ENCODE measurements at regions not wholly inside any gene's neighbourhood (a gene's known extent, or its start where the extent isn't known, plus 50 kb on each side); places are given as distances from the start of the nearest gene placed in this dataset.
"Not testable (repeated sequence)": the region's sequence is repeated elsewhere in the genome, so short reads cannot be mapped to it uniquely, and the experiment has no call there.

DNA sequence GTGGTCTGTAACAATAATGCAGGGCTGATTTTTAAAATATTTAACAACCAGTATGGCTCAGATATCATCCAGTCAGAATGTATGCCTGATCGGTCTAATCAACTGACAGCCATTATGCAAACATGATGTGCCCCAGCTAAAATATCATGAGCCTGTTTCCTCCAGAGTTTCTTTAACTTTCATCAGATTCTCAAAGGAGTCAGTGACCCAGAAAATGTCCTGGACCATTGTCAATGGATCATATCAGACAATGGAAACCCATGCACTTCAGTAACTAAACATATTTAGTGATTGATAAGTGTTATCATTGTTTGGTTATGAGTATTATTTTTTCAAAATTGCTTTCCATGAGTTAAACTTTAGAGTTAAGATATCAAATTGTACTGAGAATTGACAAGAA lies 173.5 kb downstream of the LMBRD1 start:
- no peak for DNase-seq

GRCh38 chr6:69622924-69623323 lies 173.9 kb downstream of the LMBRD1 start:
- no peak for DNase-seq

GRCh38 chr6:69622230-69622629 lies 174.6 kb downstream of the LMBRD1 start:
- DNase-seq = no peak

GRCh38 chr6:69617163-69617562 lies 179.6 kb downstream of the LMBRD1 start:
- no peak for DNase-seq

DNA sequence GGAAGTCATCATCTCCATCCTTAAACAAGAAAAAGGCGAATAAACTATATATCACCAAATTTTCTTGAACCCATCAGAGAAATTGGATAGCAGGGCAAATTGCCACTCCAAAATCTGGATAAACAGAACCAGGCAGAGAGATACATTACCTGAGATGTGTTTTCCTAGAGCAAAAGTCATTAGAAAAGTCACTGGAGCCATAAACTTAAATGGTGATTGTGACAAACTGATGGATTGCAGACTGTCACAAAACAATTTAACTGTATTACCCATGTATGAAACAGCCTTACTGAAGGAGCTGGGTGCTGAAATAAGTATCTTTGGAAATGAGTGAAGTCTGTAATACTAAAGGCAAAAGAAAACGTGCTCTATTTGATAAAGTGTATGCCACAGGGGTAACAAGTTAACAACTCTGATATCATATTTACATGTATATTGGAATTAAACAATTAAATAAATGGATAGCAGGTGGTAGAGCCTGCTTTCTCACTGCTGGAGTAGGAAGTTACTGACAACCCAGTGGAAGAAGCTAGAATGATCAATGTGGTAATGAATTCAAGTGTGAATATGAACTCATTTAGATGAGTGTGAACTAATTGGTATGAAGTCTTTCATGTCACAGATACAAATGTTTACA lies 186.9 kb downstream of the LMBRD1 start:
- DNase-seq = no peak

GRCh38 chr6:69601132-69601531 lies 195.7 kb downstream of the LMBRD1 start:
- no peak for DNase-seq

DNA sequence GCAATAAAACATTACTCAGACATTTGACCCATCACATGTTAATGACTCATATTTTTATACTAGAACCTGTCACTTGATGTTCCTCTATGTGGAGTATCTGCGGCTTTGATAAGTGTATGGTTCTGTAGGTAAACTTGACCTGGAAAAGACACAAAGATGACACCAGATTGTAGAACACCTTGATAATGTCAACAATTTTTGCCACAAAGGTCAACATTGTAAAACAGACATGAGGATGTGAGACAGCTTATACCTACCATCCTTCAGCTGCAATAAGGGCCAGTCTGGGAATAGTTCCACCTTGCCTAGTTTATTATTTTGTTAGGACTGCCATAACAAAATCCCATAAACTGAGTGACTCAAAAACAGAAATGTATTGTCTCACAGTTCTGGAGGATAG lies 202.4 kb downstream of the LMBRD1 start:
- DNase-seq = no peak

- DNase-seq = no peak
These were observed 203.1 kb downstream of the LMBRD1 start for GRCh38 chr6:69593706-69594105.

DNA sequence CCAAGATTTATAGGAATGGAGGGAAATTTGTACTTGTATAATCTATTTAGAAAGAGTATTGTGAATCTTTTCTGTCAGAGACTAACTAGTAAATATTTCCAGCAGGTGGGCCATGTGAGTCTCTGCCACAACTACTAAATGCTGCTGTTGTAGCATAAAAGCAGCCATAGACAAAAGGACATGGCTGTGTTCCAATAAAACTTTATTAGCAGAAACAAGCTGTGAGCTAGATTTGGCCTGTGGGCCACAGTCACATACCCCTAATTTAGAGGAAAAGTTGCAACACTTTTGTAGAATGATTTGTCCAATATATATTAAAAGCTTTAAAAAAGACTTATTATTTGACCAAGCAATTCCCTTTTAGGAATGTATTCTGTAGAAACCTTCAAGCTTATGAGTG lies 207.2 kb downstream of the LMBRD1 start:
- DNase-seq = no peak

GRCh38 chr6:69584913-69585729 lies 211.7 kb downstream of the LMBRD1 start:
- peak; percentile 12 for DNase-seq

DNA sequence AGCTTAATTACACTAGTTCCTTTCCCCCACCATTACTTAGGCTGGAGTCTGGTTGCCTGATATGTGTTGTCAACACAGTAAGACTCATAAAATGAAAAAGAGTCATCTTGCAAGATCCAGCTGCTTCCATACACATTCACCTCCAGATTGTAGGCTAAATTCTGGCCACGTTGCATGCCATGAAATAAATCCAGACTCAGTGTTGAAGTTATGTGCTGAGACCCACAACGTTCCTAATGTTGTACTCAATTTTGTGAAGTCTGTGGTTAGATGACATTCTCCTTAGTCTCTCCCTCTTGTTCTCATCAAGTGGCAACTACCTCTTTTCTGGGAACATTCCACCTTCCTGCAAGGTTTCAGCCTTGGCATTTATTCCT lies 212.3 kb downstream of the LMBRD1 start:
- DNase-seq = no peak

GRCh38 chr6:69581581-69581980 lies 215.2 kb downstream of the LMBRD1 start:
- no peak for DNase-seq

GRCh38 chr6:69580706-69581105 lies 216.1 kb downstream of the LMBRD1 start:
- no peak for DNase-seq

DNA sequence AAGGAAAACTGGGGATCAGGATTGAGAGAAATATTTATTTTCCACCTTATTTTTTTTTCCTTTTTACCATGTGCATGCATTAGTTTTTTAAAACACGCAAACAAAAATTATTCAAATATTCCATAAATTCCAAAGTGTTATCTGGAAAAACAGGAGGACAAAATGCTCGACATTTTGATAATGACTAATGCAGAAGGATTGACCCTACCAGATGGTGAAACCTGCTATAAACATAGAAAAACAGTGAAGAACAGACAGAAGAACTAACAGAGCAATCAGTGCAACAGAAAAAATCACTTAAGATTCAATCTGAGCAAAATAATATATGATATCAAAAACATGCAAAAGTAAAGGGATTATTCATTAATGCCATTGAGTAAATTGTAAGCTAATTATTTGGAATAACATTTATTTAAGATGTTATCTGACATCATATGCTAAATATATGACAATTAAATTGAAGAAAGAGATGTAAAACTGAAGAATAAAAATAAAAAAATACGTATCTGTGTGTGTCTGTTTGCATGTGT lies 218.4 kb downstream of the LMBRD1 start:
- no peak for DNase-seq

DNA sequence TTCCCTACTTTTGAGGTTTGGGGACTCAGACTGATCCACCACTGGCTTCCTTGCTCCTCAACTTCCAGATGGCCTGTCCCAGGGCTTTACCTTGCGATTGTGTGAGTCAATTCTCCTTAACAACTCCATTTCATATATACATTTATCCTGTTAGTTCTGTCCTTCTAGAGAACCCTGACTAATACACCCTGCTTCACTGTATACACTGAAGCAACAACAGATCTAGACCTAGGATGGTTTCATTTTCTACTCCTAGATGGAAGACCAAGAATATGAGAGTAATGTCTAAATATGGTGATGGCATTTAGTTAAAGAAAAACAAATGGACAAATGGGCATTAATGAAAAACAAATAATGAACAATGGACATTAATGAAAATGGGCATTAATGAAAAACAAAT lies 225.6 kb downstream of the LMBRD1 start:
- no peak for DNase-seq

DNA sequence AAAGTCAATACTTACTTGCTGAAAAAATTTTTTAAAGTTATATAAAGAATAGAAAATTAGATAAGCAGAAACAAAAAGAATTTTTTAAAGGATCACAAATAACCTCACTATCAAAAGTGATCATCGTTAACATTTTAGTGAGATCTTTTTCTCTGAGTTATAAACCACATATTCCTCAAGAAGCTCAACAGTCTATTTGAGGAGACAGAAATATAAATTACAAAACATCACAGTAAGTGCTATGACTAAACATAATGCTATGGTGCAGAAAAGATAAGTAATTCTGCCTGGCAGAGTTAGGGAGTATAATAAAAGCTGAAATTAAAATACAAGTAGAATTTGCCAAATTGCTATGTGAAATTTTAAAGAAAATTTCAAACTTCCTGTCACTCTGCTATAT lies 226.7 kb downstream of the LMBRD1 start:
- no peak for DNase-seq

DNA sequence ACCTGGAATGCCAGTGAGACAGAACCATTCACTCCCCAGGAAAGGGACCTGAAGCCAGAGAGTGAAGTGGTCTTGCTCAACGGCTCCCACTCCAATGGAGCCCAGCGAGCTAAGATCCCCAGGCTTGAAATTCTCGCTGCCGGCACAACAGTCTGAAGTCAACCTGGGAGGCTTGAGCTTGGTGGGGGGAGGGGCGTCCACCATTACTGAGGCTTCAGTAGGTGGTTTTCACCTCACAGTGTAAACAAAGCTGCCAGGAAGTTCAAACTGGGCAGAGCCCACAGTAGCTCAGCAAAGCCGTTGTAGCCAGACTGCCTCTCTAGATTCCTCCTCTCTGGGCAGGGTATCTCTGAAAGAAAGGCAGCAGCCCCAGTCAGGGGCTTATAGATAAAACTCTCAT lies 236.2 kb downstream of the LMBRD1 start:
- DNase-seq = not testable (repeated sequence)

DNA sequence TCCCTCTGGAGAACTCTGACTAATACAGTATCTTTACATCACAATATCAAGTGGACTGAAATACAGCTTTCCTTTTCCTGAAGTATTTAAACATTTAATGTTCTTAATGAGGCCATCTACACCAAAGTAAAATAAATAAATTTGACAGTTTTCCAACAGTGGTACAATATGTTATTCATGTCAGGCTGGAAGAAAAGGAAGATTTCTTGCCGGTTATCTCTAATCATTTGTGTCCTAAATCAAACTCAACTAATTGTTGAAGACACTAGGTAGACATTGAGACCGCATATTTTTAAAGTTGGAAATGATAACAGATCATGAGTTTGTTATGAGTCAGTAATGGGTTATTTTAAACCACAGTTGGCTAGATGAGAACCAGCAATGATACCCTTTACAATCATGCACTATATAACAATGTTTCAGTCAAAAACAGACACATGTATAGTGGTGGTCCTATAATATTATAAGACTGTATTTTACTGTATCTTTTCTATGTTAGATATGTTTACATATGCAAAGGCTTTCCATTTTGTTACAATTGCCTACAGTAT lies 241.6 kb downstream of the LMBRD1 start:
- DNase-seq = no peak

DNA sequence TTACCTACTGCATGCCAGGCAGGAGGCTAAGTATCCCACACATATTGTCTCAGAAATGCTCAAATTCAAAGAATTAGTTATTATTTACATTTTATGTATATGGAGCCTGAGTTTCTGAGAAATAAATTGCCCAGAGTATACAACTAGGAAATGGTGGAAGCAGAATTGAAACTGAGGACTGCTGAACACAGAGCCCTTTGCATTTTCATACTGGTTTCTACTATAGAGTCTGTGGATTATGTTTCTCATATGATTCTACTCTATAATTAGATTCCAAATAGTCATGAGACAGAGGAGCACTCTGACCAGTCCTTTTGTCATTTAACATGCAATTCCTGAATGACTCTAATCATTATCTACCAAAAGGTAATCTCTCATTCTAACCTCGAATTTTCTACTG lies 254.3 kb downstream of the LMBRD1 start:
- DNase-seq = no peak

- no peak for DNase-seq
These were observed 268.8 kb downstream of the LMBRD1 start for GRCh38 chr6:69527921-69528476.

DNA sequence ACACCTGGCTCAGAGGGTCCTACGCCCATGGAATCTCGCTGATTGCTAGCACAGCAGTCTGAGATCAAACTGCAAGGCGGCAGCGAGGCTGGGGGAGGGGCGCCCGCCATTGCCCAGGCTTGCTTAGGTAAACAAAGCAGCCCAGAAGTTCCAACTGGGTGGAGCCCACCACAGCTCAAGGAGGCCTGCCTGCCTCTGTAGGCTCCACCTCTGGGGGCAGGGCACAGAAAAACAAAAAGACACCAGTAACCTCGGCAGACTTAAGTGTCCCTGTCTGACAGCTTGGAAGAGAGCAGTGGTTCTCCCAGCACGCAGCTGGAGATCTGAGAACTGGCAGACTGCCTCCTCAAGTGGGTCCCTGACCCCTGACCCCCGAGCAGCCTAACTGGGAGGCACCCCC lies 281.3 kb downstream of the LMBRD1 start:
- DNase-seq = not testable (repeated sequence)

DNA sequence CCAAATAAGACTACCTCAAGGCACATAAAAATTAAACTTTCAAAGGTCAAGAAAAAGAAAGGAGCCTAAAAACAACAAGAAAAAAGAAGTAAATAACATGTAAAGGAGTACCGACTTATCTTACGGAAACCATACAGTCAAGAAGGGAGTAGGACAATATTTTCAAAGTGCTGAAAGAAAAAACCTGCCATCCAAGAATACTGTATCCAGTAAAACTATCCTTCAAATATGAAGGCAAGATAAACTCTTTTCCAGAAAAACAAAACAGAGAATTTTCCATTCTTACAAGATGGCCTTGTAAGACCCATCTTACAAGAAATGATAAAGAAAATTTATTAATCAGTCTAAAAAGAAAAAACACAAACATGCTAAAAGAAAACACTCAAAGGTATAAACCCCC lies 302.2 kb downstream of the LMBRD1 start:
- DNase-seq = no peak

DNA sequence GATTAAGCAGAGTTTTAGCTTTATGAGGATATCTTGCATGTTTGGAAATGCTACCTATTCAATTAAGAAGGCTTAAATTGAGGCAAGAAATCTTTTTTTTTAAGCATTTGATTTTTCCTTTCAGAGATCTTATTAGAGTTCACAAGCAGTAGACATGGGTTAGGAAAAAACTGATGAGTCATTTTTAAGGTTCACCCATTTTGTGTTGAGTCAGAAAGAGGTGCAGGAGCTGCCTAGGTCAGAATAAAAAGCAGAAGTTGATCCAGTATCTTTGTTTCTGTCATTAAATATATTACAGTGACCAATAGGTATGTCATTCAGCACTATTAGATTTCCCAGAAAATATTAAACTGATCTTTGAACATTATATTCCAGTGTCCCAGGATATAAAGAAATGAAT lies 306.8 kb downstream of the LMBRD1 start:
- DNase-seq = no peak

DNA sequence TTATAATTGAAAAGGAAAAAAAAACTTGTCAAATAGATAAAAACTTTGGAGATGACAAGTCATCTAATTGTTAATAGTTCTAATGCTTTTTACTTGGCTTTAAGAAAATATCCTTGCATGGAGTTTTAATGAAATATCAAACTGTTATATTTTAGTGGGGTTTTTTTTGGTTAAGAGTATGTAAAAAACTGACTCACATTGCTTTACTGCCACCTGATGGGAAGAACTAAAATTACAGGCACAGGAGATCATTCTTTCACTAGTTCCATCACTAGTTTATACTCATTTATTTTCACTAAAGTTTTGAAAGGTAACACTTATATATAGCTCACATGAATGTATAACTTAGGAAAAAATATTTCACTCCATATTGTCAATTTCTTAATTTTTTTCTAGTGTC lies 309.1 kb downstream of the LMBRD1 start:
- peak; percentile 6 for DNase-seq
